Fibroblast of the conjunctiva (primary cell): ENCODE measurements at regions not wholly inside any gene's neighbourhood (a gene's known extent, or its start where the extent isn't known, plus 50 kb on each side); places are given as distances from the start of the nearest gene placed in this dataset.

Experiments
- DNase-seq: peaks from one replicate; pipeline ENCODE4 v3.0.0-alpha.2; 2010; ENCODE audit warnings: low read depth

DNA sequence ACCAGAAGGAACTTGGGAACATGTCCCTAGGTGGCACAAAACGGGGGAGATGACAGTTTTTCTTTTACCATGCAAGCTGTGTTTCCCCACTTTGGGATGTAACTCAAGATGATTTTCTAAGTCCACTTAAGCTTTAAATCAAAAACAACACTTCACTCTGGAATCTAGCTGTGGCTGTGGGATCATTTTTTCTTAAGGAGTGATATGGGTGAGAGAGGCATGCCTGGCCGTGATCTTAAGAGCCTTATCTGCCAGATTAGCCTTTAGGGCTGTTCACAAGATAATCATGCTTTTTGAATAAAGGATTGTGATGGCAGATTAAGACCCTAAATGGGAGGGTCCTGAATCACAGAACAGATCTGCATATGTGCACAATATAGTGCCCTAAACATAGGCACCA, 384.8 kb upstream of the SEMA6D start:
- no peak for DNase-seq

DNA sequence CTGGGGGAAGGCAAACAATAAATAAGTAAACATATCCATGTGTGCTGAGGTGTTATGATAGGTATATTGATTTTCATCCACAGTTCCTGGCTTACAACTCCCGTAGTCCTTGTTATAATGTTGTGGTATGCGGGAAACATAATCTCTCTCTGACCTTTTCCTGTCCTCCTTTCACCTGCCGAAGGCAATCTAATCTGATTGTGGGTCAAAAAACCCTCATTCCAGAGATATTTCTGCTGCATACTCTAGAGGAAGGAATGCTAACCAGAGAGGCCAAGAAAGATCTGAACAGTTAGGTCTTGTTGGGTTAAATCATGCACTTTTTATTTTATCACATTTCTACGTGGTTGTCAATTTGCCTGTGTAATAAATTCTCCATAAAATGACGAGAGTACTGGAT, 383.6 kb upstream of the SEMA6D start:
- DNase-seq, result no peak

DNA sequence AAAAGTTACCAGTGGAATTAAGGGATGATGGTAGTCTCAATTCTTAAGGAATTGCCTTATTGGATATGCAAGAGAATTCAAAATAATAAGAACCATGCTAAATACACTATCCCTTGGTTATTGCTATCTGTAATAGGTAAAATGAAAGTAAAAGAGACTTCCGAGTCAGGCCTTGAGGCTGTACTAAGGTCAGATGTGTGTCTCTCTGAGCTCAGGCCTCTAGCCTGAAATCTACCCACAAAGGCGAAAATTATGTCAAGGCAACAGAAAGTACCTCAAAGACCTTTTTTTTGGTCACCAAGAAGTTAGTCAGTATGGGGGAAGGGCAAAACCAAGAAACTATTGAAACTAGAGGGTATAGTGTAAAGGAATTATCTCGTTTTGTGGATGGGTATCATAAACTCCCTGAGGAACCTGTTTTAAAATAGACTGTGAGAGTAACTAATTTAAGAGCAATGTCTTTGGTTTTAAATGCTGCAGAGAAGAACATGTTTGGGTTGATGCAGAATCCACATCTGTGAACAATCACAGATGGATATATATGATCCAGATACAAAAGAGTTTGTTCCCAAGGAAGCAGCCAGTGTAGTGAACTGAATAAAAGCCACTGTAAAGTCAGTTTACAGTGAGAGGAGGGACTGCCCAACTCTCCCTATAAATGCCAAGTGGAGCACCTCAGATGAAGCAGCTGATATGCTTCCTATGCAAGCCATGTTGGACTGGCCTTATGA, 382.3 kb upstream of the SEMA6D start:
- DNase-seq, result peak; percentile 1

DNA sequence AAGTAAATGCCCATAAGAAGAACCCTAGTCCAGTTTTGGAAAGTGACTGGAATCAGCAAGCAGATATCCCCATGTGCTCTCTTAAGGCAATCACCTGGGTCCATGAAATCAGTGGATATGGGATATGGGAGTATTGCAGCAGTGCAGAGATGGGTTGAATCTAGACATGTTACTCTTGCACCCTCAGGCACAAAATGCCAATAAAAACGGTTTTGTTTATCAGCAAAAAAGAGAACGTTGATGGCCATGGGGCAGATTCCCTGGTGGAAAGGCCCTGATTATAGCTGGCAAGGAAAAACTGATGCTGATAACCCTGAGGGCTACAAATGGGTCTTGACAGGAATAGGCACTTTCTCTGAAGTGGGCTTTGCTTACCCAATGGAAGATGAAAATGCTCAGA, 380.2 kb upstream of the SEMA6D start:
- no peak for DNase-seq

DNA sequence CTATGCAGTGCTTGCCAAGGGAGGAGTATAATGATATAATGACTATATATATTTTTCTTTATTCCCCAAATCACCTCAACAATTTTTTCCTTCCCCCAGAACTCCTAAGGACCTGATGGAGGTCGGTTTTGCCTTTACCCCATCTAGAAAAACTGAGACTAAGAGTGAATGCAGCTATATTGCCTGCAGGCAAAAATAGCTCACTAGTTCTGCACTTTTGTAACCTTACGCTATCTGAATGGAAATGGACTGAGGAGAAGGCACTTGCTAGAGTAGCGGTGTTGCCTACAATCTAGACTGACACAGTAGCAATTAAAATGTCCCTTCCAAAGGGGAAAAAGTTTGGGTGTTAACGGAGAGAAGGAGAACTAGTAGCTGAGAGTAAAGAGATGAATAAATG, 379.5 kb upstream of the SEMA6D start:
- no peak for DNase-seq

DNA sequence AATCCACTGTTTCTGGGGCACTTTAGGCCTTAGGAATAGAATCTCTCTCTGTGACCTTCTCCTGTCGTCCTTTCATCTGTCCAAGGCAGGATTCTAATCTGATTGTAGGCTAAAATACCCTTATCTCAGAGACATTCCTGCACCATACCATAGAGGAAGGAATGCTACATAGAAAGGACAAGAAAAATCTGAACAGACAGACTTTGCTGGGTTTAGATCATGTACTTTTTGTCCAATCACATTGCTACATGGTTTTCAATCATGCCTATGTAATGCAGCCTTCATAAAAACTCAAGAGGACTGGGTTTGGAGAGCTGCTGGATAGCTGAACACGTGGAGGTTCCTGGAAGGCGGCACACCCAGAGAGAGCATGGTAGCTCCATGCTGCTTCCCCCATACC, 378.5 kb upstream of the SEMA6D start:
- DNase-seq, result no peak

DNA sequence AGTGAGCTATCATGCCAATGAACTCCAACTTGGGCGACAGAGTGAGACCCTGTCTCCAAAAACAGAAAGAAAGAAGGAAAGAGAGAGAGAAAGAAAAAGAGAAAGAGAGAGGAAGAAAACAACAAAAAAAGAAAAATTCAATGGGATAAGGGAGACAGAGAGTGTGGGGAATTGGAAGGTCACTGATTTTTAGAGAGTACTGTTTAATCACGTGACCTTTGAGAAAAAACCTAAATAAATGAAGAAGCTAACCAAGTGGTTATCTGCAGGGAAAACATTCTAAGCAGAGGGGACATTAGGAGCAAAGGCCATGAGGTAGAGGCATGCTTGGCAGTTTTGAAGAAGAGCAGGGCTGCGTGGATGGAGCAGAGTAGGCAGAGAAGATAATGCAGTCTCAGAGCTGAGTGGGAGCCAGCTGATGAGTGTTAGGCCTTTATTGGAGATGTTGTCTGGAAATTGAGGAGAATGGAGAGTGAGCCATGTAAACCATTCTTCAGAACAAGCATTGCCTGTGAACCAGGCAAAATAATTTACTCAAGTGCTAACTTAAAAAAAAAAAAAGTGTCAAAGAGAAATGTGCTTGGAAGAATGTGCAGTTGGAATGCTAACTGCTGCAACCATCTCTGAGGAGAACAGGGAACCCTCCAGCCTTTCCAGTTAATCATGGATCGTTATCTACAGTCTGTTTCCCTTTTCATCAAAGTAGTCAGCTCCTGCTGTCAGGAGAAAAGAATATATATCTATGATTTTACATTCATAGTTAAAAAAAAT, 377.3 kb upstream of the SEMA6D start:
- no peak for DNase-seq

DNA sequence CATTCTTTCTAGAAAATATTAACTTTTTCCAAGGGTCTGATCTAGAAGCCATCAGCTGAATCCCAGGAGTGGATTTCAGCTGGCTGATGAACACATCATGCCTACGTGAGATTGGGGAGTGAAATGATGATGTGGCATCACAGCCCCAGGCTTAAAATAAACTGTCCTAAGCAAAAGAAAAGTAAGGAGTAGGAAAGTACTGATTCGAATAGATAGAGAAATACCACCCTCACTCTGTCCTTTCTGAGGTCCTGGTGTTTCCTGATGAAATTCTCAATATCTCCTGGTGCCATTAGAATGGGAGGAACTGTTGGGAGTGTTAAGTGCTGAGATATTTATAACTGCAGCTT, 376.8 kb upstream of the SEMA6D start:
- DNase-seq, result no peak

DNA sequence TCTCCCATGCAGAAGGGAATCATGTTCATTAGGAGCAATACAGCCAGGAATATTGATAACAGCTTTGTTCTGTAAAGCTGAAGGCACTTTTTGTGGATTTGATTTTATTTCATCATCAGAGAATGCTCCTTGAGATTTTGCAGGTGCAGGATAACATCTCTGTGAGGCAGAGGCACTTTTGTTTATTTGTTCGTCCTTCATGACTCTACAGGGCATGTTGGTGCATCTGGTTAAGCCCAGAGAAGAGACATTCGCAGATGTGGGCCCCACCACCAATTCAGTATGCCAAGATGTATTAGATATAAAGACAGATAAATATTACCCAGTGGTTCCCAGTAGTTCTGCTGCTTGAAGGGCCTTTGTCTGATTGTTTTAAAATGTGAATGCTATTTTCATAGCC, 368.1 kb upstream of the SEMA6D start:
- no peak for DNase-seq

DNA sequence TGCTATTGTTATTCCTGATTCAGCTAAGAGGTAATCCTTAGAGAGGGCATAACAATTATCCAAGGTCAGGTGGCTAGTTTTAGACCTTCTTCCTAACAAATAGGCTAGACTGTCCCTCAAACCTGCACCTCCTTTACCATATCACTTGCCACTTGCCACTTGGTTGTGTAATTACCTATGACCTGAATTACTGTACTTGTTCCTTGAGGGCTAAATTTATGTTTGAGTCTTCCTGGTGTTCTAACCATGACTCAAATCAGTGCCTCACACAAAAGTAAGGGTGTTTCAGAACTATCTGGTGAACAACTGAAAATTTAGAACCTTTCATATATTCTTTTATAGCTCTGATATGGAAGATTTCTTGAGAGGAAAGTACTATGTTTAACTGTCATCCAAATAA, 365.8 kb upstream of the SEMA6D start:
- no peak for DNase-seq

DNA sequence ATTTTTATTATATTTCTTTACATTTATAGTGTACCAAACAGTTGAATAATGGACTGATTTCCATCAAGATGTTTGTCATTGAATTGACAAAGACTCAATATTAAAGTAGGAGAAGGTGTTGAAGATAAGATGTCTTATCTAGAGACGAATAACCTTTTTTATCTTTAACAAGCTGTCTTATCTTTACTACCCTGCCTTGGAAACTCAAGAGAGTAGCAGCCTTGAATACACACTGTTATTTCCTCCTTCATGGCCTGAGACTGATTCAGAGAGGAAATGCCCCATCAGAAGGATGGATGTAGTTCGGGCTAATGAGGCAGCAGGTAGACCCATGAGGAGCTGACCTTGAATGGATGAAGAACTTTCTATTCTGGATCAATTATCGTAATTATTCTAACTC, 365.1 kb upstream of the SEMA6D start:
- DNase-seq, result no peak

DNA sequence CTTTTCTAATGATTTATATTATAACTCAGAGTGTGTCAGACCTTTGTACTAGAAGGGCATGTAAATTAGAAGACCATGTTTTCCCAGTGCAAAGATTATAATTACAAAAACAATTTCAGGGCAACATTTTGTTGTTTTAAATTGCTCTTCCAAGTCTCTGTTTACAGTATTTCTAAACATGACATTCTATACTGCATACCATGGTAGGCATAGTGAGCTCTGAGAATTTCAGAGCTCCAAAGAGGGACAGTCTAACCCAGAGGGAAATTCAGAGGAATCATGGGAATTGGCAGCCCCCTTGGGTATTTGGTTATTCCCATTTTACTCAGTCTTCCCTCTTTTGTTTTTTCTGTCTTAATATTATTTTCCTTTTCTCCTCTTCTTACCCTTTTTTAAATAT, 361.5 kb upstream of the SEMA6D start:
- DNase-seq, result no peak

DNA sequence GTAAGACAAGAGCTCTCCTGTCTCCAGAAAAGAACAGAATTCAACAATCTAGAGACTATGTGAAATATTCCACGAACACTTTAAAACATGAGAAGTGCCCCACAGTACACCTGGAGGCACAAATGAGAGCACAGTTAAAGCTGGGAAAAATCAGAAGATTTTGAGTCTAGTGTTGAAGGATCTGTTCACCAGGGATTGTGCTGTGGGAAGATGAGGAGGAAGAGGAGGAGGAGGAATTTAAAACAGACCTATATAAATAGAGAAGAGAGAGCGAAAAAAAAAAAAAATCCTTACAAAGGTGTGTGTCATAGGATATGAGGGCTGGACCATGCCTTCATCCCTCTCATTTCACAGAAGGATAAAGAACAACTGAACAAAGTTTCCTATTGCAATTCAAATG, 361.0 kb upstream of the SEMA6D start:
- DNase-seq, result no peak

DNA sequence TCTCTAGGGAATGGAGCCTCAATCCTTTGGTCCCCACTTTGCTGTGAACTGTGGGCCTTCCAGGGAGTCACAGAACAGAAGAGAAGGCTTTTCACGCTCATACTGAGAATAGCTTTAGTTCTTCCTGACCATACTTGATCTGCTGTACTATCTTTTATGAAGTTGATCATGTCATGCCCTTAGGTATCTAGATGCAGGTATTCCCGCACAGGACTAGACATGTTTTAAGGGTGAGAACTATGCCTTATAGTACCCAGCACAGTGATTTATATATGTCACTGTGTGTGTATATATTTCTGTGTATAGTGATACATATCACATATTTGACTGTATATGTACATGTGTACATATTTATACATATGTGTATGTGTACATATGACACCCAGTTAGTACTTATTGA, 358.4 kb upstream of the SEMA6D start:
- no peak for DNase-seq

DNA sequence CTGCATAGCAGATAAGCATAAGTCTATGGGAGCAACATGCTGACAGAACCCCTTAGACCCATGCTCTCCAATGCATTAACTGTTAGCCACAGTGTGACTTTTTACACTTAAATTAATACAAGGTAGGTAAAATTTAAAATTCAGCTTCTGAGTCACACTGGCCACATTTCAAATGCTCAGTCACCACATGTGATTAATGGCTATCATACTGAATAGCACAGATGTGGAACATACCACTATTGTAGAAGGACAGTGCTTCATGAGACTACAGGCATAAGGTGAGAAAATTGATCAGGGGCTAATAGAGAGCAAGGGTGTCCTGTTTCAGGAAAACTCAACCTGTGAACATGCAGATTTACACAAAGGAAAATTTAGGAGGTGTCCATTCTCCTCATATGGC, 357.0 kb upstream of the SEMA6D start:
- DNase-seq, result no peak

DNA sequence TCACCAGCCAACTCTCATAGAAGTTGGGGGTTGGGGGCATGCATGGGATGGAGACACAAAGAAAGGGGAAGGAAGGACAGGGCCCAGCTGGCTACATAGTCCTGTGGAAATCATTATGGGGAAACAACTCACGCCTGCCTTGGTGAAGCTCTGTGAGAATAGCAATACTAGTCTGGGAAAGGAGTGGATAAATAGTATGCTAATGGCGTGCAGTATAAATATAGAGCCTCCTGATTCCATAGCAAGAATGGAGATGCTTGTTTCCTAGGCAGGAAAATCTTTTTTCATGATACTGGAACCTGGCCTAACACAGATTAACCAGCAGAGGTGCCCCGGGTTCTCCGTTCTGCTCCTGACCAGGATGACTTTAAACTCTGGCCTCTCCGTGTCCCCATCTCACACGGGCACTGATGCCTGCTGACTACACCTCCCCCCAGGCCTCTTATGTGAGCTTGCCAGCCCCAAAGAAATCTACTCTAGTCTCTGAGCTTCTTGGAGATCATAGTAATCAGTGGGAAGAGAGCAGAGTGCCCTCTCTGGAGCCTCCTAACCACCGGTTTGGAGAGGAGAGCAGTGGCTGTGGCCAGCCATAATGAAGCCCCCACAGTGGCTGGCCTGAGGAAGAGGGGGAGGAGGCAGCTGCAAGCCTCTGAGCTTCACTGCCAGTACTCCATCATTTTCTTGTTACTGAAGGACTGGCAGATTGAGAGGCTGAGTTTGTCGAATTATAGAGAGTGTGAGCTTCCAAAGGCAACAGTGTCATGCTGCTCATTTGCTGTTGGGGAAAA, 355.0 kb upstream of the SEMA6D start:
- DNase-seq, result no peak

DNA sequence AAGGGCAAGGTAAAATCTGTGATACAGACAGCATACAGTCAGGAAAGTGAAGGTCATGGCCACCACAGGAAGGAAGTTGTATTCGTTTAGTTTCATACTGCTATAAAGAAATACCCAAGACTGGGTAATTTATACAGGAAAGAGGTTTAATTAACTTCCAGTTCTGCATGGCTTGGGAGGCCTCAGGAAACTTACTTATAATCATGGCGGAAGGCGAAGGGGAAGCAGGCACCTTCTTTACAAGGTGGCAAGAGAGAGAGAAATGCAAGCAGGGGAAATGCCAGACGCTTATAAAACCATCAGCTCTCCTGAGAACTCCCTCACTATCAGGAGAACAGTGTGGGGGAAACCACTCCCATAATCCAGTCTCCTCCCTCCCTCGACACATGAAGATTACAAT, 353.7 kb upstream of the SEMA6D start:
- DNase-seq, result no peak

DNA sequence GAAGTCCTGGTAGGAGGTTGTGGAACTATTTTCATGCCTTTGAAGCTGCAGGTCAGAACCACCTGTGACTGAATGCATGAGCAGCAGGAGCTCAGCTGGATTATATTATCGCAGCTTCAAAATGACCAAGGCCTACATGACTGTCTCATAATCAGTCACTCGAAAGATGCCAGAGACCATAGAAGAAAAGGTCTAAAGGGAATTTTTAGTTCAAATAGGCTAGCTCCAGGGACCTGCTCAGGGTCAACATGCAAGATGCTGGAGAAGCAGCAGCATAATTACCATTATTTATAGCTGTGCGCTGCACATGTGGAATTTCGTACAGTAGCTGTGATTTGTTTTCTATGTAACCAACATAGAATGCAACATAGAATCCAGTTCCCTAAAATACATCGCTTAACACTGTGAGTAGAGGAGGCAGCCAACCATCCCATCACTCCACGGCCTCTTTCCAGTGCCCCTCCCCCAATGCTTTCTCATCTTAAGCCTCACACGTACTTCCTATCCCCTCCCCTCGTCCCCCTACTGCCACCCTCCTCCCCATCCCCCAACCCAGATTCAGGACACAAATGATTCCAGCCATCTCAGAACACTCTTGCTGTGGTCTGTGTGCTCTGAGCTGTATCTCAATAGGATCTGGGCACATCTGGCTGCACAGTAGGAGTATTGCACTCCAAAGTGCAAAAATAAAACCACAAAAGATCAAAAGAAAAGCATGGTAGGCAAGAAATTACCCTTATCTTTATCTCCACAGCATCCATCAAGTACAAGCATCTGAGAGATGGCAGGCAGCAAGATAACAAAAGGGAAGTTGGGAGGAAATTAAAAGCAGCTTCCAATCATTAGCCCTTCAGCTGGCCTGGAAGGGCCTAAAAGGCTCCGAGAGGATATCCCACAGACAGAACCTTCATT, 352.8 kb upstream of the SEMA6D start:
- DNase-seq, result no peak

DNA sequence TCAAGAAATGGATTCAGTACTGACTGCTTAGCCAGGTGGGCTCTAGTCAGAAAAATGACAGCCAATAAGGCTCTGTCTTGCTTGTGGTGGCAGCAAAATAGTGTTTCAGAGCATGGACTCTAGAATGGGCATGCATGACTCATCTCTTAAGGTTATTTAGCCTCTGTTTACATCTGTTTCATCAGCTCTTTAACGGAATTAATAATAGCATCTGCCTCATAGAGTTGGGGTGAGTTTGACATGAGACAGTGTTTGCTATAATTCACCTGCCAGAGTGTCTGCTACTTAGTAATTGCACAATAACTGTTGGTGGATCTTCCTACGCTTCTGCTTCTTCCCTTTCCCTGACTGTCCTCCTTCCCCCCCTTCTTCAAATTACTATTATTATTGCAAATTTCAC, 350.4 kb upstream of the SEMA6D start:
- DNase-seq, result no peak

DNA sequence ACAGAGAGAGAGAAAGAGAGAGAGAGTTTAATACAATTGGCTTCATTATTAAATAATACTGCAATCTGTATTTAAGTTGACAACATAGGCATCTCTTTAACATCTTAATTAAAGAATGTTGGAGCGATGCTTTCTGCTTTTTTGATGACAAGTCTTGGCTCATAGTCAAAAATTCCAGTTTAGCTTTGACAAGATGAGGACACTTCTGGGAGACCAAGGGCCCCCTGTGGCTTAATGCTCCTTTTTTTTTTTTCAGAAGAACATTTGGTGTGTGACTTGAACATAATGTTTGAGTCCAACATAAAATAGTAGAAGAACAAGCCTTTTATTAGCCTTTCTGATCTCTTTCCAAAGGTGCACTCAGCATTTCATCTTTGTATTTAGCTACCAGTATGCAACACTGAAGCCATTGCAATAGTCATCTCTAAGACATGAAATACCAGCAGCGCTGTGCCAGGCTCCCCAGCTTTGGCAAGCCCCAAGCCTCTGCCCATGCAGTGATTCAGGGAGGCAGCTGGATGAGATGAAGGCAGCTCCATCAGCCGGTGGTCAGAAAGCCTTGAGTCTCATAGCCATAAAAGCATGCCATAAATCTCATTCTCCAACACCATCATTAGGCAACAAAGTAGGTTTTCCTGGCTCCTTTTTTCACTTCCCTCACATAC, 349.4 kb upstream of the SEMA6D start:
- DNase-seq, result no peak

DNA sequence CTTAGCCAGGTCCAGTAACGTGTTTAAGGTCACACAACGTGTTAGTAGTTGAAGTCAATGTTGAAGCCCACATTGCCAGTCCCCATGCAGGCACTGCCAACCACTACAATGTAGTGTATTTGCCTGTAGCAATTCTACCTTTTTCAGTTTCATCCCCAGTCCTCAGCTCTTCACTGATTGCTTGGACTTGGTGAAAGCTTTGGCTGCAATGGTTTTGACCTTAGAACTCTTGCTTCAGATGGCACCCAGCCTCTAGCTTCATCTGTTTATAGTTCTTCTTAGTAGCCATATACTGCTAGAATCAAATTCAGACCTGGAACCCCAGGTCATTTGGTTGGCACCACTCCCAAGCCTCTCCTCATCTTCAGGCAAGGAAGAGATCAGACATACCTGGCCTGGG, 345.4 kb upstream of the SEMA6D start:
- no peak for DNase-seq

DNA sequence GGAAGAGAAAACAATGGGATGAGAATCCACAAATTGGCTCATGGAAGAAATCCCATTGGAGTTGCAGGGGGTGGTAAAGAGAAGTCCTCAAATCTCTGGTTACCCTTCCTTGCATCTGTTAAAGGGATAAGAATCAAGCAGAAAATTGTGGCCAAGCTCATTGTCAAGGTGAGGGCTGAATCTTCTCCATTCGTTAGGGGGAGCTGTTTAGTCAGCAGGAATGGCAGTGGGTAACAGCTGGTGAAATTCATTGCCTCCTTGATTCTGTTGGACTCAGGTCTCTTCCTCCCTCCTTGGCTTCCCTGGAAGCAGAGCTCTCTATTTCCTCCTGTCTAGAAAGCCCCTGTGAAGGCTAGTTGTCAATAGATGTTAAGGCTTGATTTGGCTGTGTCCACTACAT, 343.1 kb upstream of the SEMA6D start:
- no peak for DNase-seq
